ENCODE measurements at regions not wholly inside any gene's neighbourhood (a gene's known extent, or its start where the extent isn't known, plus 50 kb on each side); places are given as distances from the start of the nearest gene placed in this dataset.

DNA sequence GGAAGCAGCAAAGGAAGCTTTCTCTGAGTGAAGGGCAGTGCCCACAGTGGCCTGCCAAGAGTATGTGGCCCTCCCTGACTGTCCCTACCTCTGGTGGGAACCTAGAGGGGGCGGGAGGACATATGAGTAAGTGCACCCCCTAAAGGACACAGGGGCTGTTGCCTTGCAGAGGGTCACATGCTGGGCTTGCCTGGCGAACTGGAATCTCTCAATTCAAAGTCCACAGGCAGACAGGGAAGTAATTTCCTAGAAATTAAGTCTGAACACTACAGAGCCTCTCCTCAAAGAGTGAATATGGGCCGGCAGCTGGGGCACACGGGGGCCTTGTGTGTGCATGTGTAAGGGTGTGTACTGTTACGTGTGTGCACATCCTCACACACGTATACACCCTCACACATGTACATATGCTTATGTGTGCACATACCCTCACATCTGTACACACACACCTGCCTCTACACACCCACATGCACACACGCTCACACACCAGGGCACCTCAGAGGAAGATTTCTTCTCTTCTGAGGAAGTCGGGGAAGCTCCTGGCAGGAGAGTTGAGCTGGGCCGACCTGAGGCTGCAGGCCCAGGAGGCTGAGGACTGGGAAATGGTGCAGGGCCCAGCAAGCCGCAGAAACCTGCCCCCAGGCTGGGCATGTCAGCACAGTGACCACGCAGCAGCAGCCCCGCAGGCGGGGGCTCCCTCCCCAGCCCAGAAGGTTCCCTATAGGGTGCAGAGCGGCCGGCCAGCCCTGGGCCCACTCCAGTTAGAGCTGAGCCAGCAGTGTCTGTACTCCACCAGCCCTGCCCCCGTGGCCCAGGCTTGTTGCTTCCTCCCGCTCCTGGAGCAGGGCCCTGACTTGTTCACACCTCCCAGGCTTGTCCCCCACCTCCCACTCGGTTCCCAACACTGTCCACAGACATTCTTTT, 77.4 kb upstream of the TAF1B start:
- no peak for TF ChIP-seq BHLHE40 (IDR thresholded peaks at IDR 0.05; ENCODE audit: borderline replicate concordance)
- no peak for TF ChIP-seq FOXK2 (IDR thresholded peaks at IDR 0.05)
- TF ChIP-seq, protein P1, sequence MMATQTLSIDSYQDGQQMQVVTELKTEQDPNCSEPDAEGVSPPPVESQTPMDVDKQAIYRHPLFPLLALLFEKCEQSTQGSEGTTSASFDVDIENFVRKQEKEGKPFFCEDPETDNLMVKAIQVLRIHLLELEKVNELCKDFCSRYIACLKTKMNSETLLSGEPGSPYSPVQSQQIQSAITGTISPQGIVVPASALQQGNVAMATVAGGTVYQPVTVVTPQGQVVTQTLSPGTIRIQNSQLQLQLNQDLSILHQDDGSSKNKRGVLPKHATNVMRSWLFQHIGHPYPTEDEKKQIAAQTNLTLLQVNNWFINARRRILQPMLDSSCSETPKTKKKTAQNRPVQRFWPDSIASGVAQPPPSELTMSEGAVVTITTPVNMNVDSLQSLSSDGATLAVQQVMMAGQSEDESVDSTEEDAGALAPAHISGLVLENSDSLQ (IDR thresholded peaks at IDR 0.05) = no peak
- no peak for TF ChIP-seq SP1 (IDR thresholded peaks at IDR 0.05)
- no peak for TF ChIP-seq TARDBP (IDR thresholded peaks at IDR 0.05)
- no peak for DNase-seq (ENCODE audit: extremely low spot score)
- POLR2A ChIA-PET = no interaction called here
- CTCF ChIA-PET = no interaction called here

GRCh38 chr2:9767656-9768281, 75.5 kb upstream of the TAF1B start:
- TF ChIP-seq CTBP1 (IDR thresholded peaks at IDR 0.05; ENCODE audit: borderline replicate concordance) (no peak), SUZ12 (IDR thresholded peaks at IDR 0.05) (no peak), TARDBP (IDR thresholded peaks at IDR 0.05) (no peak), FOXM1 (IDR thresholded peaks at IDR 0.05; ENCODE audit: borderline replicate concordance) (no peak), FOXK2 (IDR thresholded peaks at IDR 0.05) (no peak), BHLHE40 (IDR thresholded peaks at IDR 0.05; ENCODE audit: borderline replicate concordance) (no peak), ELF4 (IDR thresholded peaks at IDR 0.05) (no peak), ARNT (IDR thresholded peaks at IDR 0.05) (no peak), ZNF384 (IDR thresholded peaks at IDR 0.05) (no peak), SP1 (IDR thresholded peaks at IDR 0.05) (no peak), FOXA1 (IDR thresholded peaks at IDR 0.05) (no peak), LEF1 (IDR thresholded peaks at IDR 0.05; ENCODE audit: borderline replicate concordance) (no peak)
- TF ChIP-seq, protein P1 (IDR thresholded peaks at IDR 0.05) = no peak
- ChIA-PET POLR2A (no interaction called here), CTCF (interaction anchor here (0.6 to 1.6 kb wide), 2 partner anchors 9 to 10 kb away, joined by 4 read pairs; no protein-coding TSS in a partner anchor)
- no peak for DNase-seq (ENCODE audit: extremely low spot score)

GRCh38 chr2:9768388-9768787, 74.9 kb upstream of the TAF1B start:
- TF ChIP-seq NFRKB (IDR thresholded peaks at IDR 0.05) = no peak
- TF ChIP-seq ZNF384 (IDR thresholded peaks at IDR 0.05) = no peak
- TF ChIP-seq TARDBP (IDR thresholded peaks at IDR 0.05) = no peak
- TF ChIP-seq ARNT (IDR thresholded peaks at IDR 0.05) = no peak
- TF ChIP-seq, protein P1 (IDR thresholded peaks at IDR 0.05) = no peak
- TF ChIP-seq L3MBTL2 (conservative IDR thresholded peaks at IDR 0.05) = no peak
- TF ChIP-seq CTBP1 (IDR thresholded peaks at IDR 0.05; ENCODE audit: borderline replicate concordance) = no peak
- no peak for TF ChIP-seq FOXA1 (IDR thresholded peaks at IDR 0.05)
- TF ChIP-seq SP1 (IDR thresholded peaks at IDR 0.05) = no peak
- no peak for TF ChIP-seq FOXM1 (IDR thresholded peaks at IDR 0.05; ENCODE audit: borderline replicate concordance)
- TF ChIP-seq FOXK2 (IDR thresholded peaks at IDR 0.05) = no peak
- TF ChIP-seq LEF1 (IDR thresholded peaks at IDR 0.05; ENCODE audit: borderline replicate concordance) = no peak
- no peak for TF ChIP-seq BHLHE40 (IDR thresholded peaks at IDR 0.05; ENCODE audit: borderline replicate concordance)
- TF ChIP-seq SUZ12 (IDR thresholded peaks at IDR 0.05) = no peak
- TF ChIP-seq ELF4 (IDR thresholded peaks at IDR 0.05) = no peak
- no peak for TF ChIP-seq HDGF (IDR thresholded peaks at IDR 0.05; ENCODE audit: borderline replicate concordance)
- CTCF ChIA-PET = interaction anchor here (0.6 to 1.6 kb wide), 2 partner anchors 9 to 10 kb away, joined by 4 read pairs; no protein-coding TSS in a partner anchor
- peak; percentile 37 for DNase-seq (ENCODE audit: extremely low spot score)
- POLR2A ChIA-PET = no interaction called here

GRCh38 chr2:9769171-9770005, 73.9 kb upstream of the TAF1B start:
- ChIA-PET POLR2A (interaction anchor here (1.3 to 2.3 kb wide), 2 partner anchors 139 to 214 kb away, joined by 6 to 10 read pairs; partner anchors contain the start of genes ADAM17 and YWHAQ), CTCF (interaction anchor here (0.6 to 2.6 kb wide), 8 partner anchors 9 to 927 kb away, joined by 3 to 8 read pairs (median 4); no protein-coding TSS in a partner anchor)
- TF ChIP-seq FOXK2 (IDR thresholded peaks at IDR 0.05) (no peak), SUZ12 (IDR thresholded peaks at IDR 0.05) (no peak), TARDBP (IDR thresholded peaks at IDR 0.05) (no peak), NFRKB (IDR thresholded peaks at IDR 0.05) (no peak), SP1 (IDR thresholded peaks at IDR 0.05) (no peak), LEF1 (IDR thresholded peaks at IDR 0.05; ENCODE audit: borderline replicate concordance) (no peak), CTBP1 (IDR thresholded peaks at IDR 0.05; ENCODE audit: borderline replicate concordance) (no peak), ELF4 (IDR thresholded peaks at IDR 0.05) (no peak), FOXA1 (IDR thresholded peaks at IDR 0.05) (no peak), ARNT (IDR thresholded peaks at IDR 0.05) (no peak), BHLHE40 (IDR thresholded peaks at IDR 0.05; ENCODE audit: borderline replicate concordance) (no peak), FOXM1 (IDR thresholded peaks at IDR 0.05; ENCODE audit: borderline replicate concordance) (no peak), ZNF384 (IDR thresholded peaks at IDR 0.05) (no peak), HDGF (IDR thresholded peaks at IDR 0.05; ENCODE audit: borderline replicate concordance) (no peak), L3MBTL2 (conservative IDR thresholded peaks at IDR 0.05) (no peak)
- TF ChIP-seq, protein P1 (IDR thresholded peaks at IDR 0.05) = no peak
- DNase-seq (ENCODE audit: extremely low spot score) = no peak

All from HEK293T (cell line).